Transverse colon (tissue), 4 donors: ENCODE measurements at regions not wholly inside any gene's neighbourhood (a gene's known extent, or its start where the extent isn't known, plus 50 kb on each side); places are given as distances from the start of the nearest gene placed in this dataset.

Source experiments
- EP300 ChIP-seq: sonication (generic); formaldehyde crosslinking; IDR thresholded peaks from one replicate; pipeline ENCODE4 v1.6.1; 2017; ENCODE audit warnings: antibody characterized with exemption, low read depth
- POLR2A ChIP-seq: fragments of 450-650 bp; IDR thresholded peaks from one replicate; pipeline ENCODE4 v1.6.1; 2016; ENCODE audit warnings: antibody characterized with exemption, mild to moderate bottlenecking, moderate library complexity
- POLR2AphosphoS5 ChIP-seq, 3 donors: sonication (generic); formaldehyde crosslinking; IDR thresholded peaks; one replicate each; pipeline ENCODE4 v1.6.1; 2016; ENCODE audit warnings: antibody characterized with exemption in 3 of 3
- TF ChIP-seq, protein P1 (sequence below), 5 experiments: fragments of 200-600 bp in 3 of 5; fragments of 450-650 bp in 2 of 5; sonication (generic) in 3 of 5; IDR thresholded peaks; 1 replicate in 2 of 5; 2 replicates in 3 of 5; pipeline ENCODE4 v1.5.1; 2016 to 2017; ENCODE audit warnings: antibody characterized with exemption in 5 of 5, inconsistent platforms in 3 of 5, mild to moderate bottlenecking in 2 of 5, moderate library complexity in 1 of 5

DNA sequence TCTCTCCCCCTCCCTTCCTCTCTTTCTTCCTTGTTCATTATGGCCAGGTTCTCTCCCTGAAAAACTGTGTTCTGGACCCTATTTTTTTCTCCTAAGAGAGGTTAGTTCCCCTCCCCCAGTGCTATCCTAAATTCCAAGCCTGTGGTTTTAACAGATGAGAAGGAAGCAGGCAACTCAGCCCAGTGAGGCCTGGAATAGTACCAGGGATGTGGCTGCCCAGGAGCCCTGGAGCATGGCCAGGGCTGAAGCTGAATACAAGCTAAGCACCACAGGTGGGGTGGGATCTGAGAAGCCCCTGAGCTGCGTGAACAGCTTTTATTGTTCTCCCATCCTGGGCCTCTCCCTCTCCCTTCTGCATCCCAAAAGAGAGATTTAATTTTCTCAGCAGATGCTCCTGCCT lies 1581.3 kb upstream of the TMEM132C start:
- TF ChIP-seq, protein P1, sequence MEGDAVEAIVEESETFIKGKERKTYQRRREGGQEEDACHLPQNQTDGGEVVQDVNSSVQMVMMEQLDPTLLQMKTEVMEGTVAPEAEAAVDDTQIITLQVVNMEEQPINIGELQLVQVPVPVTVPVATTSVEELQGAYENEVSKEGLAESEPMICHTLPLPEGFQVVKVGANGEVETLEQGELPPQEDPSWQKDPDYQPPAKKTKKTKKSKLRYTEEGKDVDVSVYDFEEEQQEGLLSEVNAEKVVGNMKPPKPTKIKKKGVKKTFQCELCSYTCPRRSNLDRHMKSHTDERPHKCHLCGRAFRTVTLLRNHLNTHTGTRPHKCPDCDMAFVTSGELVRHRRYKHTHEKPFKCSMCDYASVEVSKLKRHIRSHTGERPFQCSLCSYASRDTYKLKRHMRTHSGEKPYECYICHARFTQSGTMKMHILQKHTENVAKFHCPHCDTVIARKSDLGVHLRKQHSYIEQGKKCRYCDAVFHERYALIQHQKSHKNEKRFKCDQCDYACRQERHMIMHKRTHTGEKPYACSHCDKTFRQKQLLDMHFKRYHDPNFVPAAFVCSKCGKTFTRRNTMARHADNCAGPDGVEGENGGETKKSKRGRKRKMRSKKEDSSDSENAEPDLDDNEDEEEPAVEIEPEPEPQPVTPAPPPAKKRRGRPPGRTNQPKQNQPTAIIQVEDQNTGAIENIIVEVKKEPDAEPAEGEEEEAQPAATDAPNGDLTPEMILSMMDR (IDR thresholded peaks at IDR 0.05), result no peak
- TF ChIP-seq POLR2A, result no peak
- no peak for TF ChIP-seq POLR2AphosphoS5 (IDR thresholded peaks at IDR 0.05)
- no peak for TF ChIP-seq EP300
